Endothelial cell of umbilical vein (primary cell): ENCODE measurements at regions not wholly inside any gene's neighbourhood (a gene's known extent, or its start where the extent isn't known, plus 50 kb on each side); places are given as distances from the start of the nearest gene placed in this dataset.
"Not testable (repeated sequence)": the region's sequence is repeated elsewhere in the genome, so short reads cannot be mapped to it uniquely, and the experiment has no call there.

Experiments used
- BruUV-seq: library from RNA; stranded (reverse); fragments of 400-500 nt; replicated peaks from 2 replicates; lab custom pipeline; 2021; lab: Mats Ljungman, UMichigan
- CTCF ChIA-PET: fragments of 300-600, 350-600 bp; sonication (Branson Sonifier 250); formaldehyde crosslinking; loops from one replicate; lab custom pipeline; 2021; ENCODE audit warnings: antibody characterized with exemption, inconsistent platforms; lab: Charles Lee
- POLR2A ChIA-PET: fragments of 300-600, 350-600 bp; sonication (Branson Sonifier 250); formaldehyde crosslinking; loops from one replicate; lab custom pipeline; 2021; ENCODE audit warnings: antibody characterized with exemption, inconsistent platforms; lab: Charles Lee
- DNase-seq: peaks from one replicate; pipeline ENCODE4 v3.0.0-alpha.2; 2011; ENCODE audit warnings: low read depth, low spot score
- FAIRE-seq: peaks from 2 replicates; lab custom pipeline; 2011; peaks lifted over from hg19 to GRCh38; lab: Jason Lieb, UNC
- H2AFZ ChIP-seq: 2 replicates; pipeline ENCODE4 v1.6.0; 2012; ENCODE audit warnings: low read depth, low read length, control low read depth, inconsistent platforms
- H3K27ac ChIP-seq: 2 replicates; pipeline ENCODE4 v1.5.1; 2011; ENCODE audit warnings: low read depth, mild to moderate bottlenecking, control low read depth, low read length, moderate library complexity; ENCODE audit not compliant: insufficient read depth
- H3K27me3 ChIP-seq, 2 experiments: 2 replicates each; pipeline versions ENCODE4 v1.6.0 to v1.6.1; 2011; ENCODE audit warnings: low read length in 2 of 2, mixed read lengths in 1 of 2; ENCODE audit not compliant: control insufficient read depth in 2 of 2, insufficient read depth in 2 of 2
- H3K36me3 ChIP-seq, 2 experiments: 2 replicates in 1 of 2; 3 replicates in 1 of 2; pipeline ENCODE4 v1.5.1; 2011; ENCODE audit warnings: low read length in 2 of 2, mild to moderate bottlenecking in 1 of 2, moderate library complexity in 1 of 2; ENCODE audit not compliant: control insufficient read depth in 2 of 2, insufficient read depth in 2 of 2; ENCODE audit errors: extremely low read depth in 1 of 2
- H3K4me1 ChIP-seq: 3 replicates; pipeline ENCODE4 v1.5.1; 2011; ENCODE audit warnings: mild to moderate bottlenecking, low read length; ENCODE audit not compliant: control insufficient read depth, insufficient read depth; ENCODE audit errors: extremely low read depth
- H3K4me2 ChIP-seq: 2 replicates; pipeline ENCODE4 v1.6.1; 2011; ENCODE audit warnings: low read length, control low read depth, mixed read lengths; ENCODE audit not compliant: insufficient read depth
- H3K4me3 ChIP-seq, 3 experiments: fragments of 200-600 bp in 1 of 3; sonication (generic), shearing (Covaris generic) in 1 of 3; replicated peaks in 1 of 3; 2 replicates each; pipeline ENCODE4 v1.5.1; 2011 to 2016; ENCODE audit warnings: control low read depth in 3 of 3, low read length in 3 of 3, mild to moderate bottlenecking in 2 of 3, inconsistent platforms in 1 of 3, low read depth in 1 of 3, moderate library complexity in 1 of 3; ENCODE audit not compliant: insufficient read depth in 1 of 3
- H3K79me2 ChIP-seq: 2 replicates; pipeline ENCODE4 v1.6.0; 2012; ENCODE audit warnings: low read length, inconsistent platforms; ENCODE audit not compliant: control insufficient read depth, insufficient read depth
- H3K9ac ChIP-seq: replicated peaks from 2 replicates; pipeline ENCODE3; 2011; ENCODE audit warnings: low read length, control low read depth; ENCODE audit not compliant: insufficient read depth; ENCODE audit errors: extremely low read depth
- H3K9me1 ChIP-seq: replicated peaks from 3 replicates; pipeline ENCODE4 v1.6.0; 2011; ENCODE audit warnings: mild to moderate bottlenecking, low read length; ENCODE audit not compliant: control insufficient read depth, insufficient read depth; ENCODE audit errors: extremely low read depth
- H3K9me3 ChIP-seq: replicated peaks from 2 replicates; pipeline ENCODE4 v1.5.1; 2012; ENCODE audit warnings: low read length, inconsistent platforms; ENCODE audit not compliant: control insufficient read depth, insufficient read depth
- H4K20me1 ChIP-seq: replicated peaks from 2 replicates; pipeline ENCODE3; 2011; ENCODE audit warnings: mild to moderate bottlenecking, low read length; ENCODE audit not compliant: control insufficient read depth, insufficient read depth; ENCODE audit errors: extremely low read depth
- EZH2 ChIP-seq: IDR thresholded peaks from 2 replicates; pipeline ENCODE4 v1.6.1; 2012; ENCODE audit warnings: borderline replicate concordance, low read depth, mild to moderate bottlenecking, moderate library complexity, low read length, inconsistent platforms; ENCODE audit not compliant: severe bottlenecking
- FOS ChIP-seq: IDR thresholded peaks from 2 replicates; pipeline ENCODE4 v1.6.1; 2011; ENCODE audit warnings: mild to moderate bottlenecking, low read length, moderate library complexity, borderline replicate concordance; ENCODE audit not compliant: insufficient read depth
- GATA2 ChIP-seq: IDR thresholded peaks from 2 replicates; pipeline ENCODE4 v1.7.0; 2011; ENCODE audit warnings: low read depth, mild to moderate bottlenecking, moderate library complexity, mixed read lengths, low read length; ENCODE audit not compliant: insufficient read length, insufficient read depth
- JUN ChIP-seq: IDR thresholded peaks from 2 replicates; pipeline ENCODE4 v1.6.1; 2011; ENCODE audit warnings: borderline replicate concordance, low read depth; ENCODE audit not compliant: insufficient read length, insufficient read depth
- MAX ChIP-seq: IDR thresholded peaks from 2 replicates; pipeline ENCODE4 v1.6.1; 2011; ENCODE audit not compliant: insufficient read depth, insufficient read length
- MYC ChIP-seq: IDR thresholded peaks from one replicate; pipeline ENCODE4 v1.6.1; 2011; ENCODE audit warnings: mild to moderate bottlenecking, low read depth, low read length
- POLR2A ChIP-seq: IDR thresholded peaks from 2 replicates; pipeline ENCODE4 v1.6.1; 2012; ENCODE audit warnings: low read depth, mild to moderate bottlenecking, control low read depth, low read length
- POLR2AphosphoS5 ChIP-seq: IDR thresholded peaks from 2 replicates; pipeline ENCODE4 v1.6.1; 2012; ENCODE audit warnings: low read depth, mild to moderate bottlenecking, control low read depth, low read length, moderate library complexity; ENCODE audit not compliant: insufficient read depth
- dilution Hi-C: fragments of 300-500 bp; cut with MboI; formaldehyde crosslinking; loops from one replicate; pipeline ENCODE4 v1.15.0; 2019; ENCODE audit warnings: low sequenced_read_pairs; ENCODE audit not compliant: extremely low pct_ligation_motif_present
- intact Hi-C: fragments of 100-400 bp; cut with micrococcal nuclease; formaldehyde crosslinking; loops from one replicate; pipeline ENCODE4 v1.10.0; 2022
- TF ChIP-seq, protein P1 (sequence below), 2 donors: IDR thresholded peaks; 1 replicate in 1 of 2; 2 replicates in 1 of 2; pipeline ENCODE4 v1.5.1; 2011; ENCODE audit warnings: low read length in 2 of 2, mild to moderate bottlenecking in 2 of 2, moderate library complexity in 2 of 2, control low read depth in 1 of 2, inconsistent platforms in 1 of 2, low read depth in 1 of 2; ENCODE audit not compliant: insufficient read depth in 1 of 2; ENCODE audit errors: extremely low read depth in 1 of 2

DNA sequence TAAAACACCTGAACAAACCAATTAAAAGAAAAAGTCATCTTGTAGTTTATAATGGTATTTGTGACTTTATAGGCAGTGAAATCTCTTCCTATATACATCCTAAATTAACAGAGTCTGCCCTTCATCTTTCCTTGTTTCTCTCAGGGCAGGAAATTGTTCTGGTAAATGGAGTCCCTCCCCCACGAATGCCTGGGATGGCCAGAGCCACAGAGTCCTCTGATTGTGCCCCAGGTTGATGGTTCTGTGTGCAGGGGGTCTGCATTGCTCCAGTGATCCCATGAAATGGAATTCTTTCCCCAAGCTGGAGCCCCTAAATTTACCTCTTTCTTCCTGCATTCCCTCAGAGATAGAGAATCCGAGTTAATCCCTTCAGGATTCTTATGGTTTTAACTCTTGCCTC is 155.5 kb downstream of the MTX2 start:
- H3K4me3 ChIP-seq, result no peak overlapping the region
- intact Hi-C loops (no loop called here), dilution Hi-C loops (no loop called here)
- no peaks in the 10 kb centered on the region for H3K9me3 ChIP-seq
- no peak overlapping the region for H3K4me2 ChIP-seq
- ChIA-PET POLR2A (no interaction called here), CTCF (interaction anchor here (0.9 to 1.2 kb wide), 2 partner anchors 30 to 130 kb away, joined by 3 read pairs; no protein-coding TSS in a partner anchor)
- DNase-seq (no peak), FAIRE-seq (no peak)
- no peak overlapping the region for H3K27ac ChIP-seq
- no peaks in the 10 kb centered on the region for H3K27me3 ChIP-seq
- H3K36me3 ChIP-seq, result no peaks in the 10 kb centered on the region
- H4K20me1 ChIP-seq, result no peaks in the 10 kb centered on the region
- H3K9ac ChIP-seq, result no peak overlapping the region
- TF ChIP-seq GATA2 (no peak), JUN (no peak)
- H3K4me1 ChIP-seq, result peaks cover 18% of the 10 kb centered on the region
- BruUV-seq, result no TSS peak
- H3K9me1 ChIP-seq, result no peaks in the 10 kb centered on the region
- no peaks in the 10 kb centered on the region for H3K79me2 ChIP-seq
- H2AFZ ChIP-seq, result peak overlapping the region; percentile 27

DNA sequence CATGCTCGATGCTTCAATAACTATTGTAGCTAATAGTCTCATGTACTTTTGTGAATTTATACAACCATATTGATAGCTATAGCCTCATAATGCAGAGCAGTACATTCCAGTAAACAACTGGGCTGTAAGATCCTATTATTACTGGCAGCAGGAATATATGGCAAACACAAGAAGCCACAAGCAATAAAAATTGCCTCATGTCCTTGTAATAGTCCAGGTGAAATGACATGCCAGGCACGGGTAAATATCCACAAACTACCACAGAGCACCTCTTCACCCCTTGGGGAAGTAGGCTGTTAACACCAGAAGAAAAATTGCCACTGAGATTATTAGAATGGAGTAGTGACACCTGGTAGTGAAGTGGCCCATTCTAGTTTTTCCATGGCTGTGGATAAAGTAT is 158.3 kb downstream of the MTX2 start:
- Histone ChIP-seq H3K4me2 (no peak overlapping the region), H3K9me3 (no peaks in the 10 kb centered on the region), H2AFZ (no peak overlapping the region), H3K36me3 (no peaks in the 10 kb centered on the region), H3K27me3 (no peaks in the 10 kb centered on the region), H4K20me1 (no peaks in the 10 kb centered on the region), H3K9me1 (no peaks in the 10 kb centered on the region), H3K4me3 (no peak overlapping the region), H3K4me1 (no peaks in the 10 kb centered on the region), H3K9ac (no peak overlapping the region), H3K27ac (no peak overlapping the region), H3K79me2 (no peaks in the 10 kb centered on the region)
- DNase-seq (no peak), FAIRE-seq (no peak)
- dilution Hi-C loops (no loop called here), intact Hi-C loops (no loop called here)
- POLR2A ChIA-PET, result no interaction called here
- no peak for TF ChIP-seq EZH2
- no peak for TF ChIP-seq JUN
- TF ChIP-seq POLR2A, result no peak
- TF ChIP-seq, protein P1, sequence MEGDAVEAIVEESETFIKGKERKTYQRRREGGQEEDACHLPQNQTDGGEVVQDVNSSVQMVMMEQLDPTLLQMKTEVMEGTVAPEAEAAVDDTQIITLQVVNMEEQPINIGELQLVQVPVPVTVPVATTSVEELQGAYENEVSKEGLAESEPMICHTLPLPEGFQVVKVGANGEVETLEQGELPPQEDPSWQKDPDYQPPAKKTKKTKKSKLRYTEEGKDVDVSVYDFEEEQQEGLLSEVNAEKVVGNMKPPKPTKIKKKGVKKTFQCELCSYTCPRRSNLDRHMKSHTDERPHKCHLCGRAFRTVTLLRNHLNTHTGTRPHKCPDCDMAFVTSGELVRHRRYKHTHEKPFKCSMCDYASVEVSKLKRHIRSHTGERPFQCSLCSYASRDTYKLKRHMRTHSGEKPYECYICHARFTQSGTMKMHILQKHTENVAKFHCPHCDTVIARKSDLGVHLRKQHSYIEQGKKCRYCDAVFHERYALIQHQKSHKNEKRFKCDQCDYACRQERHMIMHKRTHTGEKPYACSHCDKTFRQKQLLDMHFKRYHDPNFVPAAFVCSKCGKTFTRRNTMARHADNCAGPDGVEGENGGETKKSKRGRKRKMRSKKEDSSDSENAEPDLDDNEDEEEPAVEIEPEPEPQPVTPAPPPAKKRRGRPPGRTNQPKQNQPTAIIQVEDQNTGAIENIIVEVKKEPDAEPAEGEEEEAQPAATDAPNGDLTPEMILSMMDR (IDR thresholded peaks at IDR 0.05; ENCODE audit: extremely low read depth in 1 of 2, insufficient read depth in 1 of 2, low read depth in 1 of 2, low read length in 2 of 2), result no peak
- TF ChIP-seq MAX, result no peak
- TF ChIP-seq FOS, result no peak
- TF ChIP-seq GATA2, result no peak
- TF ChIP-seq MYC, result no peak
- no peak for TF ChIP-seq POLR2AphosphoS5
- CTCF ChIA-PET, result no interaction called here
- BruUV-seq, result no TSS peak

DNA sequence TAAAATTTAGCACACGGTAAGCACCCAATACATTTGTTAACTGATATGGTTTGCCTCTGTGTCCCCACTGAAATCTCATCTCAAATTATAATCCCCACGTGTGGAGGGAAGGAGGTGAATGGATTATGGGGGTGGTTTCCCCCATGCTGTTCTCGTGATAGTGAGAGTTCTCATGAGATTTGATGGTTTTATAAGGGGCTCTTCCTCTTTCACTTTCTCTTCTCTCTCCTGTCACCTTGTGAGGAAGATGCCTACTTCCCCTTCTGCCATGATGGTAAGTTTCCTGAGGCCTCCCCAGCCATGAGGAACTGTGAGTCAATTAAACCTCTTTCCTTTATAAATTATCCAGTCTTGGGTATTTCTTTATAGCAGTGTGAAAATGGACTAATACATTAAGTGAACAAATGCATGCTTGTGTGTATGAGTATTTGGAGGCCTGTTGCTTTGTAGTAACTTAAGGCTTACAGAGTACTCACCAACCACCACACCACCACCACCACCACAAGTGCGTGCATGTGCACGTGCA is 159.8 kb downstream of the MTX2 start:
- POLR2A ChIA-PET, H3K27me3 ChIP-seq, BruUV-seq, intact Hi-C loops, H2AFZ ChIP-seq, H3K4me2 ChIP-seq, H3K9ac ChIP-seq, H3K79me2 ChIP-seq, DNase-seq, H3K9me1 ChIP-seq, H3K4me1 ChIP-seq, H3K27ac ChIP-seq, H3K36me3 ChIP-seq, H4K20me1 ChIP-seq, H3K9me3 ChIP-seq, dilution Hi-C loops, CTCF ChIA-PET, H3K4me3 ChIP-seq, FAIRE-seq: not testable (repeated sequence)
